Osteocyte (in vitro differentiated cells): ENCODE measurements at regions not wholly inside any gene's neighbourhood (a gene's known extent, or its start where the extent isn't known, plus 50 kb on each side); places are given as distances from the start of the nearest gene placed in this dataset.
"Not testable (repeated sequence)": the region's sequence is repeated elsewhere in the genome, so short reads cannot be mapped to it uniquely, and the experiment has no call there.

Source experiments
- DNase-seq: peaks from one replicate; pipeline ENCODE4 v3.0.0; 2021; ENCODE audit warnings: mixed read lengths; ENCODE audit not compliant: unreplicated experiment; ENCODE audit errors: extremely low spot score
- H3K27ac Mint-ChIP-seq: one replicate; pipeline ENCODE4 v1.8.0; 2021; ENCODE audit warnings: mild to moderate bottlenecking, mixed read lengths; ENCODE audit not compliant: unreplicated experiment
- H3K27me3 Mint-ChIP-seq: one replicate; pipeline ENCODE4 v1.8.0; 2021; ENCODE audit warnings: mixed read lengths; ENCODE audit not compliant: unreplicated experiment
- H3K36me3 Mint-ChIP-seq: one replicate; pipeline ENCODE4 v1.8.0; 2021; ENCODE audit warnings: mixed read lengths; ENCODE audit not compliant: unreplicated experiment
- H3K4me1 Mint-ChIP-seq: one replicate; pipeline ENCODE4 v1.8.0; 2021; ENCODE audit warnings: mixed read lengths; ENCODE audit not compliant: unreplicated experiment
- H3K4me3 Mint-ChIP-seq: one replicate; pipeline ENCODE4 v1.8.0; 2021; ENCODE audit warnings: mild to moderate bottlenecking, moderate library complexity, mixed read lengths; ENCODE audit not compliant: unreplicated experiment
- H3K9me3 Mint-ChIP-seq: one replicate; pipeline ENCODE4 v1.8.0; 2021; ENCODE audit warnings: mixed read lengths; ENCODE audit not compliant: unreplicated experiment
- TF ChIP-seq, protein P1 (sequence below): fragments of 200-600 bp; sonication (generic); IDR thresholded peaks from 2 replicates; pipeline ENCODE4 v1.5.0; 2021; ENCODE audit warnings: antibody characterized with exemption, mild to moderate bottlenecking, moderate library complexity

DNA sequence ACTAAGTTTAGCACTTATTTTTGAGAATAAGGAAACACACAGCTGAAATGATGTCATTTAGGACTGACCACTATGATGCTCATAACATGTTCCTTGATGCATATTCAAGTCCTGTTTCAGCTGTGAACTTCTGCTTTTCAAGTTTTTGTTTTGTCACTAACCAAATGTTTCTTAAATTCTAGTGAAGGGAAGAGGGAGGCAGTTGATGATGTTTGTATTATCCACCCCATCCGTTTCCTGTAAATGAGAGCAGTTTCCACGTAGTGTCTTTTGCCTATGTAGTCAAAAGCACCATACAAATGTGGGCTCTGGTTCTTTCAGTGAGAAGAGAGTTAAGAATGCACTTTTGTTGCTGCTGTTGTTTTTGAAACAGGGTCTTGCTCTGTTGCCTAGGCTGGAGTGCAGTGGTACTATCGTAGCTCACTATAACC, 491.8 kb downstream of the PCNX1 start:
- Mint-ChIP-seq H3K9me3 (no peaks in the 10 kb centered on the region), H3K27me3 (no peaks in the 10 kb centered on the region), H3K4me3 (no peak overlapping the region), H3K4me1 (peaks cover 58% of the 10 kb centered on the region), H3K36me3 (no peaks in the 10 kb centered on the region), H3K27ac (no peak overlapping the region)
- DNase-seq, result no peak
- TF ChIP-seq, protein P1, sequence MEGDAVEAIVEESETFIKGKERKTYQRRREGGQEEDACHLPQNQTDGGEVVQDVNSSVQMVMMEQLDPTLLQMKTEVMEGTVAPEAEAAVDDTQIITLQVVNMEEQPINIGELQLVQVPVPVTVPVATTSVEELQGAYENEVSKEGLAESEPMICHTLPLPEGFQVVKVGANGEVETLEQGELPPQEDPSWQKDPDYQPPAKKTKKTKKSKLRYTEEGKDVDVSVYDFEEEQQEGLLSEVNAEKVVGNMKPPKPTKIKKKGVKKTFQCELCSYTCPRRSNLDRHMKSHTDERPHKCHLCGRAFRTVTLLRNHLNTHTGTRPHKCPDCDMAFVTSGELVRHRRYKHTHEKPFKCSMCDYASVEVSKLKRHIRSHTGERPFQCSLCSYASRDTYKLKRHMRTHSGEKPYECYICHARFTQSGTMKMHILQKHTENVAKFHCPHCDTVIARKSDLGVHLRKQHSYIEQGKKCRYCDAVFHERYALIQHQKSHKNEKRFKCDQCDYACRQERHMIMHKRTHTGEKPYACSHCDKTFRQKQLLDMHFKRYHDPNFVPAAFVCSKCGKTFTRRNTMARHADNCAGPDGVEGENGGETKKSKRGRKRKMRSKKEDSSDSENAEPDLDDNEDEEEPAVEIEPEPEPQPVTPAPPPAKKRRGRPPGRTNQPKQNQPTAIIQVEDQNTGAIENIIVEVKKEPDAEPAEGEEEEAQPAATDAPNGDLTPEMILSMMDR, result no peak

DNA sequence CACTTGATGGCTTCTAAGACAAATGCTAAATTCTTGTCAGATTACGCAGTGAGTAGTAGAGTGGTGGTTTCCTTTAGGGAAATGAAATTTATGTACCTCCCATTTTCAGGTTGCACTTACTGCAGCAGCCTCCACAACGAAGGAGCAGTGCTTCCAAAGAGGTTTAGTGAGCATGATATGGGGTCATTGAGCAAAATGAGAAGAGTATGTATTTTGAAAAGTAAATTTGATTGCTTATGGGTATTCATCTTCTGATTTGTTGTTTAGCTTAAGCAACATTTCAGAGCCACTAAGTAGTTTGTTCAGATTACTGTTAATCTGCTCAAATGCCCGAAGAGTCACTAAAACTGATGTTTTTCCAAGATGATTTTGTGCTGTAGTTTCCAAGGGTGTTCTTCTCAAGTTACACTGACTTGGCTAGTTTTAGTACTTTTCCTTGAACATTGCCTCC, 493.6 kb downstream of the PCNX1 start:
- H3K27me3 Mint-ChIP-seq, result no peaks in the 10 kb centered on the region
- peaks cover 4% of the 10 kb centered on the region for H3K9me3 Mint-ChIP-seq
- H3K36me3 Mint-ChIP-seq, result peaks cover 2% of the 10 kb centered on the region
- peaks cover 40% of the 10 kb centered on the region for H3K4me1 Mint-ChIP-seq
- H3K4me3 Mint-ChIP-seq, result peak overlapping the region; percentile 29
- H3K27ac Mint-ChIP-seq, result peak overlapping the region; percentile 75
- TF ChIP-seq, protein P1, result no peak
- no peak for DNase-seq

DNA sequence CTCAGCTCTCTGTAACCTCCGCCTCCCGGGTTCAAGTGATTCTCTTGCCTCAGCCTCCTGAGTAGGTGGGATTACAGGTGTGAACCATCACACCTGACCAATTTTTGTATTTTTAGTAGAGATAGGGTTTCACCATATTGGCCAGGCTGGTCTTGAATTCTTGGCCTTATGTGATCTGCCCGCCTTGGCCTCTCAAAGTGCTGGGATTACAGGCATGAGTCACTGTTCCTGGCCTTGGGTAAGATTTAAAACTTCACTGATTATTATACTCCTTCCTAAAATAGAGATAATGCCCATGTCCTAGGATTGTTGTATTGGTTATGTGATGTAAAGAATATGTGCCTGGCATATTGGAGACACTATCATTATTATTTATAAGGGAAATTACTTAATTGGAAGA, 495.2 kb downstream of the PCNX1 start:
- H3K9me3 Mint-ChIP-seq, DNase-seq, H3K27me3 Mint-ChIP-seq, H3K36me3 Mint-ChIP-seq, H3K27ac Mint-ChIP-seq, H3K4me3 Mint-ChIP-seq: not testable (repeated sequence)
- H3K4me1 Mint-ChIP-seq, result peaks cover 29% of the 10 kb centered on the region

DNA sequence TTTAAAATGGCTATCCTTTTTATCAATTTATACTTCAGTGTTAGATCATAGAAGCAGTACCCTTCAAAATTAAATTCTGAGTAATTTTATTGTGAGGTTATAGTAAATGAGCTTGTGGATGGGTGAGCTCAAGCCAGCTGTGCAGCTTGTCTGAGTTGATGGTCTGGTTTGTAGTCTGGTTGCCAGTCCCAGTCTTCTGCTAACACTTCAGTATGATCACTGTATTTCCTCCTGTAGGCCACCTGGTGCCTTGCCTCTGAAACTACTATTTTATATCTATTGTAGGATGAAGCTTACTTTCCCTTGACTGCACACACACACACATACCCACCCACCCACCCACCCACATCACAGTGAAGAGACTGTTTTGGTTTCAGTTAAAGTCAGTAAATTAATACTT, 496.4 kb downstream of the PCNX1 start:
- no peaks in the 10 kb centered on the region for H3K27me3 Mint-ChIP-seq
- no peak for DNase-seq
- TF ChIP-seq, protein P1, result peak; percentile 17
- peaks cover 2% of the 10 kb centered on the region for H3K36me3 Mint-ChIP-seq
- no peak overlapping the region for H3K4me3 Mint-ChIP-seq
- H3K27ac Mint-ChIP-seq, result no peak overlapping the region
- H3K4me1 Mint-ChIP-seq, result peaks cover 36% of the 10 kb centered on the region
- peaks cover 5% of the 10 kb centered on the region for H3K9me3 Mint-ChIP-seq

DNA sequence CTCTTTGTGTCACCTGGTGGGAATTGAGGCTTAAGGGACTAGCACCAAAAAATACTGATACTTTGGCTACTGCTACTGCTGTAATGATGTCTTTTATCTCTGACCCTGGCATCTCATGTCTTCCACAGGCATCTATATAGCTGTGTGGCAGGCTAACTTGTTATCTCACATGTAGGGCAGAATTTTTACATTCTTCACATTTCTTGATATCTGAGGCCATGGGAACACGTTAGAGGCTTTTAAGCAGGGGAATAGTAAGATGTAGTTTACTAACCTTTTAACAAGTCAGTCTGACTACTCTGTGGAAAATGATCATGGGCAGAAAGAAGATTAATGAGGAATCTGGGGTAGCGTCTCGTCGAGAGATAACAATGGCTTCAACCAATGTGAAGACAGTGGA, 498.4 kb downstream of the PCNX1 start:
- Mint-ChIP-seq H3K4me1 (peaks cover 44% of the 10 kb centered on the region), H3K4me3 (no peak overlapping the region), H3K27ac (no peak overlapping the region), H3K9me3 (peaks cover 5% of the 10 kb centered on the region), H3K27me3 (no peaks in the 10 kb centered on the region), H3K36me3 (peaks cover 2% of the 10 kb centered on the region)
- TF ChIP-seq, protein P1, result no peak
- DNase-seq, result no peak
